ENCODE measurements at regions not wholly inside any gene's neighbourhood (a gene's known extent, or its start where the extent isn't known, plus 50 kb on each side); places are given as distances from the start of the nearest gene placed in this dataset.

GRCh38 chr2:21279525-21279924 lies 155.8 kb downstream of the TDRD15 start:
- H2BK5ac ChIP-seq (ENCODE audit: low read length) = no peak overlapping the region
- H3K36me3 ChIP-seq (ENCODE audit: control insufficient read depth, insufficient read depth, low read length) = no peaks in the 10 kb centered on the region
- no peaks in the 10 kb centered on the region for H3K27me3 ChIP-seq (ENCODE audit: insufficient read depth, low read length, poor library complexity)
- H4K8ac ChIP-seq (ENCODE audit: low read depth, low read length) = no peak overlapping the region
- H4K5ac ChIP-seq (ENCODE audit: low read length) = no peak overlapping the region
- no peaks in the 10 kb centered on the region for H3K79me2 ChIP-seq (ENCODE audit: control insufficient read depth, insufficient read depth, low read length)
- H3K79me1 ChIP-seq (ENCODE audit: low read length) = no peaks in the 10 kb centered on the region
- H3K9ac ChIP-seq (ENCODE audit: low read length) = no peak overlapping the region
- WGBS (ENCODE audit: extremely low coverage, insufficient coverage, low lambda C conversion rate) = no CpG with 5 or more reads among the region's 5 CpGs
- H3K27ac ChIP-seq (ENCODE audit: low read depth, low read length) = no peak overlapping the region
- H3K56ac ChIP-seq (ENCODE audit: low read length) = peak overlapping the region; percentile 49
- no peak overlapping the region for H3K4me2 ChIP-seq (ENCODE audit: low read length)
- H2AK5ac ChIP-seq (ENCODE audit: low read length) = no peak overlapping the region
- no peak overlapping the region for H2BK15ac ChIP-seq (replicated peaks; ENCODE audit: low read depth)
- no peak overlapping the region for H3K18ac ChIP-seq (ENCODE audit: low read length)
- H3K4me1 ChIP-seq (ENCODE audit: control insufficient read depth, low read depth, low read length) = no peaks in the 10 kb centered on the region
- H3K23ac ChIP-seq (ENCODE audit: low read length) = no peak overlapping the region
- DNase-seq = no peak
- H3K4ac ChIP-seq (ENCODE audit: low read depth, low read length) = no peak overlapping the region
- H2BK120ac ChIP-seq (ENCODE audit: low read depth, low read length) = no peak overlapping the region
- no peak overlapping the region for H3K4me3 ChIP-seq (ENCODE audit: low read length)

GRCh38 chr2:21280793-21281192 lies 157.0 kb downstream of the TDRD15 start:
- no peak overlapping the region for H2BK15ac ChIP-seq (replicated peaks; ENCODE audit: low read depth)
- no peaks in the 10 kb centered on the region for H3K79me2 ChIP-seq (ENCODE audit: control insufficient read depth, insufficient read depth, low read length)
- H3K23ac ChIP-seq (ENCODE audit: low read length) = no peak overlapping the region
- H3K4me1 ChIP-seq (ENCODE audit: control insufficient read depth, low read depth, low read length) = no peaks in the 10 kb centered on the region
- no peak overlapping the region for H3K4me3 ChIP-seq (ENCODE audit: low read length)
- no peaks in the 10 kb centered on the region for H3K36me3 ChIP-seq (ENCODE audit: control insufficient read depth, insufficient read depth, low read length)
- no CpG with 5 or more reads among the region's 4 CpGs for WGBS (ENCODE audit: extremely low coverage, insufficient coverage, low lambda C conversion rate)
- DNase-seq = no peak
- H3K4ac ChIP-seq (ENCODE audit: low read depth, low read length) = no peak overlapping the region
- H3K56ac ChIP-seq (ENCODE audit: low read length) = no peak overlapping the region
- H2BK5ac ChIP-seq (ENCODE audit: low read length) = no peak overlapping the region
- H3K79me1 ChIP-seq (ENCODE audit: low read length) = no peaks in the 10 kb centered on the region
- no peak overlapping the region for H3K27ac ChIP-seq (ENCODE audit: low read depth, low read length)
- H3K18ac ChIP-seq (ENCODE audit: low read length) = no peak overlapping the region
- no peak overlapping the region for H4K8ac ChIP-seq (ENCODE audit: low read depth, low read length)
- no peaks in the 10 kb centered on the region for H3K27me3 ChIP-seq (ENCODE audit: insufficient read depth, low read length, poor library complexity)
- H4K5ac ChIP-seq (ENCODE audit: low read length) = no peak overlapping the region
- H2BK120ac ChIP-seq (ENCODE audit: low read depth, low read length) = no peak overlapping the region
- H3K4me2 ChIP-seq (ENCODE audit: low read length) = no peak overlapping the region
- H3K9ac ChIP-seq (ENCODE audit: low read length) = no peak overlapping the region
- no peak overlapping the region for H2AK5ac ChIP-seq (ENCODE audit: low read length)

- H3K4me2 ChIP-seq (ENCODE audit: low read length) = no peak overlapping the region
- H3K9ac ChIP-seq (ENCODE audit: low read length) = no peak overlapping the region
- H3K4me3 ChIP-seq (ENCODE audit: low read length) = no peak overlapping the region
- no peak overlapping the region for H4K8ac ChIP-seq (ENCODE audit: low read depth, low read length)
- no peak overlapping the region for H3K18ac ChIP-seq (ENCODE audit: low read length)
- no peak overlapping the region for H2BK120ac ChIP-seq (ENCODE audit: low read depth, low read length)
- H3K79me1 ChIP-seq (ENCODE audit: low read length) = no peaks in the 10 kb centered on the region
- no peaks in the 10 kb centered on the region for H3K4me1 ChIP-seq (ENCODE audit: control insufficient read depth, low read depth, low read length)
- no peak overlapping the region for H2AK5ac ChIP-seq (ENCODE audit: low read length)
- H3K27ac ChIP-seq (ENCODE audit: low read depth, low read length) = no peak overlapping the region
- no peak overlapping the region for H4K5ac ChIP-seq (ENCODE audit: low read length)
- H3K79me2 ChIP-seq (ENCODE audit: control insufficient read depth, insufficient read depth, low read length) = no peaks in the 10 kb centered on the region
- H3K56ac ChIP-seq (ENCODE audit: low read length) = no peak overlapping the region
- no peak overlapping the region for H2BK5ac ChIP-seq (ENCODE audit: low read length)
- H3K23ac ChIP-seq (ENCODE audit: low read length) = no peak overlapping the region
- no peaks in the 10 kb centered on the region for H3K36me3 ChIP-seq (ENCODE audit: control insufficient read depth, insufficient read depth, low read length)
- H2BK15ac ChIP-seq (replicated peaks; ENCODE audit: low read depth) = no peak overlapping the region
- no peak for DNase-seq
- no peaks in the 10 kb centered on the region for H3K27me3 ChIP-seq (ENCODE audit: insufficient read depth, low read length, poor library complexity)
- no peak overlapping the region for H3K4ac ChIP-seq (ENCODE audit: low read depth, low read length)
Observed at GRCh38 chr2:21281384-21281783, 157.6 kb downstream of the TDRD15 start.

- H3K23ac ChIP-seq (ENCODE audit: low read length) = no peak overlapping the region
- H2BK120ac ChIP-seq (ENCODE audit: low read depth, low read length) = no peak overlapping the region
- no peak overlapping the region for H2AK5ac ChIP-seq (ENCODE audit: low read length)
- H2BK5ac ChIP-seq (ENCODE audit: low read length) = no peak overlapping the region
- H3K18ac ChIP-seq (ENCODE audit: low read length) = no peak overlapping the region
- H3K79me1 ChIP-seq (ENCODE audit: low read length) = no peaks in the 10 kb centered on the region
- H4K8ac ChIP-seq (ENCODE audit: low read depth, low read length) = no peak overlapping the region
- H3K27me3 ChIP-seq (ENCODE audit: insufficient read depth, low read length, poor library complexity) = no peaks in the 10 kb centered on the region
- H4K5ac ChIP-seq (ENCODE audit: low read length) = no peak overlapping the region
- no peak for DNase-seq
- no peak overlapping the region for H3K4ac ChIP-seq (ENCODE audit: low read depth, low read length)
- no peaks in the 10 kb centered on the region for H3K36me3 ChIP-seq (ENCODE audit: control insufficient read depth, insufficient read depth, low read length)
- no peak overlapping the region for H3K4me3 ChIP-seq (ENCODE audit: low read length)
- H3K9ac ChIP-seq (ENCODE audit: low read length) = no peak overlapping the region
- H3K27ac ChIP-seq (ENCODE audit: low read depth, low read length) = no peak overlapping the region
- H3K56ac ChIP-seq (ENCODE audit: low read length) = no peak overlapping the region
- no peak overlapping the region for H2BK15ac ChIP-seq (replicated peaks; ENCODE audit: low read depth)
- no peaks in the 10 kb centered on the region for H3K4me1 ChIP-seq (ENCODE audit: control insufficient read depth, low read depth, low read length)
- H3K79me2 ChIP-seq (ENCODE audit: control insufficient read depth, insufficient read depth, low read length) = no peaks in the 10 kb centered on the region
- no peak overlapping the region for H3K4me2 ChIP-seq (ENCODE audit: low read length)
- WGBS (ENCODE audit: extremely low coverage, insufficient coverage, low lambda C conversion rate) = no CpG with 5 or more reads among the region's 8 CpGs
Observed at GRCh38 chr2:21281791-21282514, 158.2 kb downstream of the TDRD15 start.

- no peak overlapping the region for H3K23ac ChIP-seq (ENCODE audit: low read length)
- H3K18ac ChIP-seq (ENCODE audit: low read length) = no peak overlapping the region
- H3K27ac ChIP-seq (ENCODE audit: low read depth, low read length) = no peak overlapping the region
- no CpG with 5 or more reads among the region's 2 CpGs for WGBS (ENCODE audit: extremely low coverage, insufficient coverage, low lambda C conversion rate)
- no peak overlapping the region for H4K8ac ChIP-seq (ENCODE audit: low read depth, low read length)
- no peak overlapping the region for H3K4me2 ChIP-seq (ENCODE audit: low read length)
- H3K56ac ChIP-seq (ENCODE audit: low read length) = no peak overlapping the region
- H3K4ac ChIP-seq (ENCODE audit: low read depth, low read length) = no peak overlapping the region
- H3K9ac ChIP-seq (ENCODE audit: low read length) = no peak overlapping the region
- no peaks in the 10 kb centered on the region for H3K79me1 ChIP-seq (ENCODE audit: low read length)
- no peaks in the 10 kb centered on the region for H3K4me1 ChIP-seq (ENCODE audit: control insufficient read depth, low read depth, low read length)
- H2AK5ac ChIP-seq (ENCODE audit: low read length) = no peak overlapping the region
- no peak overlapping the region for H2BK5ac ChIP-seq (ENCODE audit: low read length)
- H3K27me3 ChIP-seq (ENCODE audit: insufficient read depth, low read length, poor library complexity) = no peaks in the 10 kb centered on the region
- H3K79me2 ChIP-seq (ENCODE audit: control insufficient read depth, insufficient read depth, low read length) = no peaks in the 10 kb centered on the region
- H2BK15ac ChIP-seq (replicated peaks; ENCODE audit: low read depth) = no peak overlapping the region
- H4K5ac ChIP-seq (ENCODE audit: low read length) = no peak overlapping the region
- no peak overlapping the region for H2BK120ac ChIP-seq (ENCODE audit: low read depth, low read length)
- DNase-seq = no peak
- no peaks in the 10 kb centered on the region for H3K36me3 ChIP-seq (ENCODE audit: control insufficient read depth, insufficient read depth, low read length)
- H3K4me3 ChIP-seq (ENCODE audit: low read length) = no peak overlapping the region
Observed at GRCh38 chr2:21282515-21282898, 158.7 kb downstream of the TDRD15 start.

GRCh38 chr2:21288299-21288698 lies 164.5 kb downstream of the TDRD15 start:
- Histone ChIP-seq H3K27me3 (ENCODE audit: insufficient read depth, low read length, poor library complexity) (no peaks in the 10 kb centered on the region), H2BK15ac (replicated peaks; ENCODE audit: low read depth) (no peak overlapping the region), H4K5ac (ENCODE audit: low read length) (no peak overlapping the region), H4K8ac (ENCODE audit: low read depth, low read length) (no peak overlapping the region), H2BK120ac (ENCODE audit: low read depth, low read length) (no peak overlapping the region), H3K27ac (ENCODE audit: low read depth, low read length) (no peak overlapping the region), H3K36me3 (ENCODE audit: control insufficient read depth, insufficient read depth, low read length) (no peaks in the 10 kb centered on the region), H3K9ac (ENCODE audit: low read length) (no peak overlapping the region), H3K4me2 (ENCODE audit: low read length) (no peak overlapping the region), H3K79me2 (ENCODE audit: control insufficient read depth, insufficient read depth, low read length) (no peaks in the 10 kb centered on the region), H3K4ac (ENCODE audit: low read depth, low read length) (no peak overlapping the region), H3K4me1 (ENCODE audit: control insufficient read depth, low read depth, low read length) (peaks cover 2% of the 10 kb centered on the region), H3K23ac (ENCODE audit: low read length) (no peak overlapping the region), H3K56ac (ENCODE audit: low read length) (no peak overlapping the region), H3K4me3 (ENCODE audit: low read length) (no peak overlapping the region), H2AK5ac (ENCODE audit: low read length) (no peak overlapping the region), H3K18ac (ENCODE audit: low read length) (no peak overlapping the region), H3K79me1 (ENCODE audit: low read length) (no peaks in the 10 kb centered on the region), H2BK5ac (ENCODE audit: low read length) (no peak overlapping the region)
- no peak for DNase-seq
- no CpG with 5 or more reads among the region's 2 CpGs for WGBS (ENCODE audit: extremely low coverage, insufficient coverage, low lambda C conversion rate)
